Effector memory CD4-positive, alpha-beta T cell (primary cell): ENCODE measurements at regions not wholly inside any gene's neighbourhood (a gene's known extent, or its start where the extent isn't known, plus 50 kb on each side); places are given as distances from the start of the nearest gene placed in this dataset.

ENCODE experiments used
- DNase-seq, 3 donors: peaks; one replicate each; pipeline ENCODE4 v3.0.0-alpha.2; 2020
- H3K27ac ChIP-seq: 2 replicates; pipeline ENCODE4 v1.7.0; 2013; ENCODE audit warnings: mild to moderate bottlenecking, low read length, moderate library complexity; ENCODE audit not compliant: insufficient read depth, poor library complexity, severe bottlenecking
- H3K27me3 ChIP-seq: replicated peaks from 2 replicates; pipeline ENCODE4 v1.7.0; 2013; ENCODE audit warnings: mild to moderate bottlenecking, low read length; ENCODE audit not compliant: insufficient read depth, control insufficient read depth, poor library complexity, severe bottlenecking
- H3K36me3 ChIP-seq: 2 replicates; pipeline ENCODE4 v1.7.0; 2013; ENCODE audit warnings: mild to moderate bottlenecking, low read length, moderate library complexity; ENCODE audit not compliant: control insufficient read depth, insufficient read depth
- H3K4me1 ChIP-seq: 2 replicates; pipeline ENCODE4 v1.7.0; 2013; ENCODE audit warnings: low read length, mild to moderate bottlenecking; ENCODE audit not compliant: control insufficient read depth, insufficient read depth, poor library complexity, severe bottlenecking
- H3K4me3 ChIP-seq: 2 replicates; pipeline ENCODE4 v1.7.0; 2013; ENCODE audit warnings: low read length, low read depth, mild to moderate bottlenecking; ENCODE audit not compliant: insufficient read depth, poor library complexity, severe bottlenecking
- H3K9me3 ChIP-seq: 2 replicates; pipeline ENCODE4 v1.7.0; 2013; ENCODE audit warnings: mild to moderate bottlenecking, low read length, moderate library complexity; ENCODE audit not compliant: control insufficient read depth

DNA sequence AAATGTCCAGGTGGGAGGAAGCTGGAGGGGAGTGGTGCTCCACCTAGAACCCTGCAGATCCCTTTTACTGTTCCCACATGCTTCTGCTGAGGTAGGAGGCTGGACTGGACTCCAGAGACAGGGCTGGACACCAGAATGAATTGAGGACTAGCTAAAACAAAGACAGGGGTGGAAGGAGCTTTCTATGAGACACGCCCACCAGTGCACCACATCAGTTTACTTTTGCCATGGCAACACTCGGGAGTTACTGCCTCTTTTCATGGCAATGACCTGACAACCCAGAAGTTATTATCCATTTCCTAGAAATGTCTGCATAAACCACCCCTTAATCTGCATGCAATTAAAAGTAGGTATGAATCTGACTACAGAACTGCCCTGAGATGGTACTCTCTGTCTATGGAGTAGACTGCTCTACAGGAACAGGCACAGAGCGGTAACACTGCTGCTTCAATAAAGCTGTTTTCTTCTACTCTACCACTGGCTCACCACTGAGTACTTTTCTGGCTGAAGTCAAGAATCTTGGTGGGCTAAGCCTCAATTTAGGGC, 211.7 kb downstream of the TFAP2C start:
- no peaks in the 10 kb centered on the region for H3K27me3 ChIP-seq
- H3K9me3 ChIP-seq = no peaks in the 10 kb centered on the region
- H3K4me3 ChIP-seq = no peak overlapping the region
- H3K4me1 ChIP-seq = no peaks in the 10 kb centered on the region
- no peak overlapping the region for H3K27ac ChIP-seq
- no peaks in the 10 kb centered on the region for H3K36me3 ChIP-seq
- DNase-seq = no peak

DNA sequence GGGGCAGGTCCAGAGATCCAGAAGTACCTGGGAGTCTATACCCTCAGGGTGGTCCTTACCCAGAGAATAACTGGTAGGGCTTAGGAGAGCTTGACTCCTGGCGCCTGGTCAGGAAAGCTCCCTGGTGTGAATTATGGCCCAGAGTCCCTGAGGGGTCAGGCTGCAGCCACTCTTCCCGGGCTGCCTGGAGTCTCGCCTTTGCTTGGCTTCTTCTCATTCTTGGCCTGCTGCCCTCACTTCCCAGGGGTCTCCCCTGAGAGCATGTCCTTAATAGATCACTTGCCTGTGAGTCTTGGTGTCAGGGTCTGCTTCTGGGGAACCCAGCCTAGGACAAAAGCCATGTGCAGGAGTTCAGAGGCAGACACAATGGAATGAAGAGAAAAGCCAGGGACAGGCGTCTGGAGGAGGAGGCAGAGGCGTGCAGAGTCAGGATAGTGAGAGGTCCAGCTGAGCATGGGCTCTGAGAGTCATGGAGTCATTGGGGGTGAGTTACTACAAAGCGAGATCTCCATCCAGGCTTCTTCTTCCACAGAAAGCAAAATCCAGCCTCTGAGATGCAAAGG, 212.3 kb downstream of the TFAP2C start:
- Histone ChIP-seq H3K4me3 (no peak overlapping the region), H3K27ac (no peak overlapping the region), H3K9me3 (no peaks in the 10 kb centered on the region), H3K4me1 (no peaks in the 10 kb centered on the region), H3K36me3 (no peaks in the 10 kb centered on the region), H3K27me3 (no peaks in the 10 kb centered on the region)
- no peak for DNase-seq

DNA sequence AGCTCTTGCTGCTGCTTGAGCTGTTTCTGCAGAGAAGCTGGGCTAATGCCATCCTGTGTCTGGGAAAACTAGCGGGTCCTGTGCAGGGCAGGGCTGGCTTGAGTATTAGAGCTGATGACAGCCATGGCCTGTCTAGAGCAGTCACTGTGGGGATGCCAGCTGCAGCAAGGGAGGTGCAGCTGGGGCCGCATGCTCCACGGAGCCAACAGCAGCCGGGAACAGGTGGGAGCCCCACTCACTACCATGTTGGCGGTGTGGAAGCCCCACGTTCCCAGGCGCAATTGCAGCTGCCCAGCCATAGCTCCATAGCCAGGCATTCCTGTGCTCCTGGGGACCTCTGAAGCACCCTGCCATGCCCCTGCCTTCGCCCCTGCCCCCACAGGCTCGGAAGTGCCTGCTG, 212.9 kb downstream of the TFAP2C start:
- Histone ChIP-seq H3K4me3 (no peak overlapping the region), H3K9me3 (no peaks in the 10 kb centered on the region)

DNA sequence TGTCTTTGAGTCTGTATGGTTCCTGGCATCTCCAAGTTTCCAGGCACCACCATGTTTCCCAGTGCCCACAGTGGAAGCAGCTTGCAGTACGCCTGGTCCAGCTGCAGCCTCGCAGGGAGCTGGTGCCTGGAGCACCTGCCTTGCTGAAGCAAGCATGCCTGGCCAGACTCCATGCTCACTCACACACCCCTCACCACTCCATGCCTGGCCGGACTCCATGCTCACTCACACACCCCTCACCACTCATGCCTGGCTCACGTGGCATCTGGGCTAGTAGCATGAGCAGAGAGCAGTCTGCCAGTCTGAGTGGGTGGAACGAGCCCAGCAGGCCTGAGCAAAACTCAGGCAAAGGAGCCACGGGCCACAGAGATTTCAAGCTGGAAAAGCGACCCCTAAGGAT, 214.3 kb downstream of the TFAP2C start:
- Histone ChIP-seq H3K4me3 (no peak overlapping the region), H3K36me3 (no peaks in the 10 kb centered on the region), H3K4me1 (no peaks in the 10 kb centered on the region), H3K27ac (no peak overlapping the region), H3K27me3 (no peaks in the 10 kb centered on the region), H3K9me3 (no peaks in the 10 kb centered on the region)
- no peak for DNase-seq

More for the DNA sequence above, 212.9 kb downstream of the TFAP2C start:
- DNase-seq = no peak
- Histone ChIP-seq H3K27ac (no peak overlapping the region), H3K36me3 (no peaks in the 10 kb centered on the region), H3K4me1 (no peaks in the 10 kb centered on the region), H3K27me3 (no peaks in the 10 kb centered on the region)

DNA sequence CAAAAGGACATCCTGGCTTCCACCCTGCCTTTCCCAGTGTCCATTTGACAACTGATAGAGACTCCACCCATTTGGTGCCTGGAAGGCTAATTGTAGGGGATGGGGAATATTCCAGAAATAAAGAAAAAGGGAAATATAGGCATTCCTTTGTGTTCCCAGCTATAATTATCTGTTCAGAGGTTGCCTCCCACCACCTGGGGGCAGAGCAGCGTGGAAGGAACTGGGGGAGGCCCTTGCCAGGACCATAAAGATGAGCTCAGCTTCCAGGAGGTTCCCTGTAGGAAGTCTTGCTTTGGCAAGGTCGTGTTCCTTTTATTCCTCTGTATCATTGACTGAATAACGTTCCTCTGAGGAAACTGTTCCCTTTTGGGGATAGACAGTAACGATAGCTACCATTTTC, 214.7 kb downstream of the TFAP2C start:
- H3K27ac ChIP-seq = no peak overlapping the region
- H3K4me3 ChIP-seq = no peak overlapping the region
- no peaks in the 10 kb centered on the region for H3K4me1 ChIP-seq
- no peak for DNase-seq
- H3K27me3 ChIP-seq = no peaks in the 10 kb centered on the region
- no peaks in the 10 kb centered on the region for H3K36me3 ChIP-seq
- no peaks in the 10 kb centered on the region for H3K9me3 ChIP-seq

DNA sequence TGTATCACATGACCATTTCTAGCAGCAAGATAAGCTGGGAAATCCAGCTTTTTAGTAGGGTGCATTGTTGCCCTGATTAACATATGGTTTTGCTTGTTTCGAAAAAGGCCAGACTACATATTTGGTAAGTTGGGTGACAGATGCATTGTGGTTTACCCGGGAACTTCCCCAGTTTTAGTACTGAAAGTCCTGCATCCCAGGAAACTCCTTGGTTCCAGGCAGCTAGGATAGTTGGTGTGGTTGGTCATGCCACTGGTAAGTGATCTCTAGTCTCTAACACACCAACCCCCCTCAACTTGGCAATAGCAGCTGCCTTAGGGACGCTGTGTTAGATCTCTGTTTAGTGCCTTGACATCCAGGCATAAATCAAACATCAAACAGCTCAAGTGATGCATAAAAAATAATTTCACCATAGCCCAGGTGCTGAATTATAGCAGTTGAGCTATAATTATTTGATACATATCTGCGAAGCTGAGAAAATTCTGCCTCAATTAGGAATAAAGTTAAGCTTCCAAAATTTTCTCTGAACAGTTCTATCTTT, 216.5 kb downstream of the TFAP2C start:
- no peaks in the 10 kb centered on the region for H3K27me3 ChIP-seq
- no peak overlapping the region for H3K27ac ChIP-seq
- no peaks in the 10 kb centered on the region for H3K9me3 ChIP-seq
- DNase-seq = no peak
- no peak overlapping the region for H3K4me3 ChIP-seq
- H3K4me1 ChIP-seq = no peaks in the 10 kb centered on the region
- no peaks in the 10 kb centered on the region for H3K36me3 ChIP-seq

DNA sequence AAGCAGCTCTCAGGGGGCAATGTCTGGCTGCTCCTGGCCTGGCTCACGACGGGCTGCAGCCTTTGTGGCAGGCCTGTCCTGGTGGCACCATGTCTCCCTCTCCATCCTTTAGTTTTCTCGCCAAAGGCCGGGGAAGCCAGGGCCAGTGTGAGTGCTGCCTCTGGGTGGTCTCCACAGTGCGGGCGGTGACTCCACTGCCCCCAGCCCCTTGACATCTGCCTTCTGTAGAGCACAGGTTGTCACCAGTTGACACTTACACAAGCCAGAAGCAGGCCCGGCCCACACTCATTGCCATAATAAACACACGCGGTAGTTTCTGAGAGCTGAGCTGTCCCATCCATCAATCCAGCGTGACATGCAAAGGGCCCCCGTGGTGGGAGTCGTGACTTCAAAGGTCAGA, 219.5 kb downstream of the TFAP2C start:
- Histone ChIP-seq H3K4me1 (no peaks in the 10 kb centered on the region), H3K36me3 (no peaks in the 10 kb centered on the region), H3K4me3 (no peak overlapping the region), H3K27ac (no peak overlapping the region), H3K9me3 (no peaks in the 10 kb centered on the region), H3K27me3 (no peaks in the 10 kb centered on the region)
- no peak for DNase-seq

DNA sequence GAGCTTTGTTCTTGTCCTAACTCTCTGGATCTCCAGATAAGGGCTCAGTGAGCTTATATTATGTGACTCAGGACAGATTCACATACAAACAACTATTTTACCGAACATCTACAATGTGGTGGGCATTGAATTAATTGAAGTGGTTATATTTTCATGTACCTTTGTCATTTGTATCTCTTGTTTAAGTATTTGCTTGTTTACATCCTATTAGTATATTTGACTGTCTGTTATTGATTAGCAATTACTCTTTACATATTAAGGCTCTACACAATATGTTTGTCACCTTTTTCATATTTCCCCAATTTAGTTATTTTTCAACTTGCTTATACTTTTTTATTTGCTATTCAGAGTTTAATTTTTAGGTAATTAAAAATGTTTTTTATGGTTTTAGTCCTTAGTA, 222.4 kb downstream of the TFAP2C start:
- H3K4me1 ChIP-seq = no peaks in the 10 kb centered on the region
- H3K9me3 ChIP-seq = no peaks in the 10 kb centered on the region
- H3K4me3 ChIP-seq = no peak overlapping the region
- H3K36me3 ChIP-seq = no peaks in the 10 kb centered on the region
- no peak overlapping the region for H3K27ac ChIP-seq
- no peak for DNase-seq
- no peaks in the 10 kb centered on the region for H3K27me3 ChIP-seq

DNA sequence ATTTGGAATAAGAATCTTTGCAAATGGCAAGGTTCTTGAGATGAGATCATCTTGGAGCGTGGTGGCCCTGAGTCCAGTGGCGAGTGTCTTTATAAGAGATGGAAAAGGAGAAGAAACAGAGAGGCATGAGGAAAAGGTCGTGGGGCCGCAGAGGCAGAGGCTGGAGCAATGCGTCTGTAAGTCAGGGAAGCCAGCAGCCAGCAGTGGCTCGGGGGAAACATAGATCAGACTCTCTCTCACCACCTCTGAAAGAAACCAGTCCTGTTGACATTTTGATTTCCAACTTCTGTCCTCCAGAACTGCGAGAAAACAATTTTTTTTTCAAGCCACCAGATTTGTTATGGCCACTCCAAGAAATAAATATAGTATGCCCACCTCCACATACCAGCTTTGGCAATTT, 226.6 kb downstream of the TFAP2C start:
- H3K4me1 ChIP-seq = no peaks in the 10 kb centered on the region
- no peaks in the 10 kb centered on the region for H3K9me3 ChIP-seq
- H3K27ac ChIP-seq = no peak overlapping the region
- DNase-seq = no peak
- no peak overlapping the region for H3K4me3 ChIP-seq
- no peaks in the 10 kb centered on the region for H3K36me3 ChIP-seq
- no peaks in the 10 kb centered on the region for H3K27me3 ChIP-seq

DNA sequence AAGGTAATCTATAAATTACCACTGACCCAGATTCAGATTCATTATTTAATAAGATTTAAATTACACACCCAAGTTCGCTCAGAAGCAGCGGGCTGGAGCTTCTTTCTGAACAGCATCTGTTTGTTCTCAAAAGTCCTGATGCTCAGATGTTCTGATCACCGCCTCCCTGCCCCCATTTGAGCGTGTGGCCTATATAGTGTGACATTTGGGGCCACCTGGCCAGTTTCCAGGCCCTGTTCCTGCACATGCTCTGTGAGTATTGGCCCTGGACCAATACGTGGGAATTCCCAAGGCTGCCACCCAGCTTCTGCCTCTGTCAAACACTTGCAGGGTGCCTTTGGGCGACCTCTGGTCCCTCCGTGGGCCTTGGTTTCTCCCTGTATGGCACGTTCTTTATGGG, 228.8 kb downstream of the TFAP2C start:
- H3K4me1 ChIP-seq = no peaks in the 10 kb centered on the region
- H3K27me3 ChIP-seq = no peaks in the 10 kb centered on the region
- no peak overlapping the region for H3K27ac ChIP-seq
- H3K4me3 ChIP-seq = no peak overlapping the region
- no peak for DNase-seq
- H3K36me3 ChIP-seq = no peaks in the 10 kb centered on the region
- no peaks in the 10 kb centered on the region for H3K9me3 ChIP-seq
